WTC11 (cell line): ENCODE measurements at regions not wholly inside any gene's neighbourhood (a gene's known extent, or its start where the extent isn't known, plus 50 kb on each side); places are given as distances from the start of the nearest gene placed in this dataset.

ENCODE experiments used
- ATAC-seq: fragments of 200-7000 bp; cut with Tn5 transposase; 2 replicates; pipeline ENCODE4 v1.10.0; 2021; ENCODE audit warnings: mild to moderate bottlenecking, moderate library complexity
- CTCF ChIA-PET: fragments of 300-600 bp; sonication (Branson Sonifier 250); formaldehyde crosslinking; loops from one replicate; lab custom pipeline; 2021; ENCODE audit warnings: antibody characterized with exemption; lab: Charles Lee
- POLR2A ChIA-PET: fragments of 350-600 bp; sonication (Branson Sonifier 250); formaldehyde crosslinking; loops from one replicate; lab custom pipeline; 2021; ENCODE audit warnings: antibody characterized with exemption; lab: Charles Lee
- DNase-seq: peaks from one replicate; pipeline ENCODE4 v3.0.0; 2021; ENCODE audit warnings: low spot score
- H3K27ac Mint-ChIP-seq: 2 replicates; pipeline ENCODE4 v1.8.0; 2021; ENCODE audit warnings: mixed read lengths
- H3K27me3 Mint-ChIP-seq: 2 replicates; pipeline ENCODE4 v1.8.0; 2021; ENCODE audit warnings: low read depth, mild to moderate bottlenecking, moderate library complexity, mixed read lengths
- H3K36me3 Mint-ChIP-seq: 2 replicates; pipeline ENCODE4 v1.8.0; 2021; ENCODE audit warnings: mixed read lengths
- H3K4me1 Mint-ChIP-seq: 2 replicates; pipeline ENCODE4 v1.8.0; 2022; ENCODE audit warnings: mixed read lengths
- H3K4me3 Mint-ChIP-seq: 2 replicates; pipeline ENCODE4 v1.8.0; 2021; ENCODE audit warnings: mild to moderate bottlenecking, moderate library complexity, mixed read lengths
- H3K9me3 Mint-ChIP-seq: 2 replicates; pipeline ENCODE4 v1.8.0; 2021; ENCODE audit warnings: mixed read lengths
- EMX1 ChIP-seq: fragments of 250-450 bp; sonication (Bioruptor Pico); IDR thresholded peaks from 2 replicates; pipeline ENCODE4 v1.8.0; 2021; ENCODE audit warnings: mild to moderate bottlenecking
- ESRRA ChIP-seq: sonication (generic); formaldehyde crosslinking; IDR thresholded peaks from 2 replicates; pipeline ENCODE4 v1.8.1; 2022; ENCODE audit warnings: mild to moderate bottlenecking, missing genetic modification reagents, borderline replicate concordance
- FOXP1 ChIP-seq: sonication (generic); formaldehyde crosslinking; IDR thresholded peaks from 2 replicates; pipeline ENCODE4 v1.8.0; 2022; ENCODE audit warnings: missing genetic modification reagents, mild to moderate bottlenecking, moderate library complexity, borderline replicate concordance
- GTF2I ChIP-seq: fragments of 250-450 bp; sonication (Bioruptor Pico); conservative IDR thresholded peaks from 2 replicates; pipeline ENCODE4 v1.4.0; 2021; ENCODE audit warnings: mild to moderate bottlenecking
- IRF1 ChIP-seq: sonication (generic); formaldehyde crosslinking; IDR thresholded peaks from 2 replicates; pipeline ENCODE4 v1.8.0; 2023; ENCODE audit warnings: missing genetic modification reagents
- MXD4 ChIP-seq: fragments of 250-450 bp; sonication (Bioruptor Pico); IDR thresholded peaks from 2 replicates; pipeline ENCODE4 v1.8.0; 2021; ENCODE audit warnings: mild to moderate bottlenecking, moderate library complexity, borderline replicate concordance
- NFE2L1 ChIP-seq: sonication (generic); formaldehyde crosslinking; IDR thresholded peaks from 2 replicates; pipeline ENCODE4 v1.8.1; 2023; ENCODE audit warnings: missing genetic modification reagents
- NR1H2 ChIP-seq: sonication (generic); formaldehyde crosslinking; IDR thresholded peaks from 2 replicates; pipeline ENCODE4 v1.9.0; 2021; ENCODE audit warnings: mild to moderate bottlenecking, moderate library complexity, missing genetic modification reagents
- PRRX2 ChIP-seq: fragments of 250-450 bp; sonication (Bioruptor Pico); IDR thresholded peaks from 2 replicates; pipeline ENCODE4 v1.8.0; 2021; ENCODE audit warnings: mild to moderate bottlenecking
- RELA ChIP-seq: sonication (generic); formaldehyde crosslinking; IDR thresholded peaks from 2 replicates; pipeline ENCODE4 v1.8.1; 2022; ENCODE audit warnings: missing genetic modification reagents, mild to moderate bottlenecking, borderline replicate concordance
- TEAD1 ChIP-seq: sonication (generic); formaldehyde crosslinking; IDR thresholded peaks from 2 replicates; pipeline ENCODE4 v1.8.0; 2022; ENCODE audit warnings: mild to moderate bottlenecking, missing genetic modification reagents
- ZMAT4 ChIP-seq: fragments of 250-450 bp; sonication (Bioruptor Pico); IDR thresholded peaks from 2 replicates; pipeline ENCODE4 v1.9.0; 2021; ENCODE audit warnings: mild to moderate bottlenecking
- ZNF121 ChIP-seq: sonication (generic); formaldehyde crosslinking; IDR thresholded peaks from 2 replicates; pipeline ENCODE4 v1.8.0; 2023; ENCODE audit warnings: missing genetic modification reagents
- ZNF138 ChIP-seq: sonication (generic); formaldehyde crosslinking; conservative IDR thresholded peaks from 2 replicates; pipeline ENCODE4 v1.8.1; 2022; ENCODE audit warnings: mild to moderate bottlenecking, moderate library complexity, missing genetic modification reagents
- TF ChIP-seq, protein P1 (sequence below): sonication (generic); formaldehyde crosslinking; IDR thresholded peaks from 2 replicates; pipeline ENCODE4 v1.8.1; 2022; ENCODE audit warnings: mild to moderate bottlenecking, missing genetic modification reagents, moderate library complexity, borderline replicate concordance
- TF ChIP-seq, protein P2 (sequence below): sonication (generic); formaldehyde crosslinking; IDR thresholded peaks from 2 replicates; pipeline ENCODE4 v1.8.1; 2023; ENCODE audit warnings: mild to moderate bottlenecking, missing genetic modification reagents, moderate library complexity
- TF ChIP-seq, protein P3 (sequence below): sonication (generic); formaldehyde crosslinking; conservative IDR thresholded peaks from 2 replicates; pipeline ENCODE4 v1.8.1; 2022; ENCODE audit warnings: mild to moderate bottlenecking, missing genetic modification reagents
- TF ChIP-seq, protein P4 (sequence below): sonication (generic); formaldehyde crosslinking; IDR thresholded peaks from 2 replicates; pipeline ENCODE4 v1.8.0; 2022; ENCODE audit warnings: mild to moderate bottlenecking, missing genetic modification reagents
- TF ChIP-seq, protein P5 (sequence below): sonication (generic); formaldehyde crosslinking; IDR thresholded peaks from 2 replicates; pipeline ENCODE4 v1.8.1; 2022; ENCODE audit warnings: missing genetic modification reagents, borderline replicate concordance

DNA sequence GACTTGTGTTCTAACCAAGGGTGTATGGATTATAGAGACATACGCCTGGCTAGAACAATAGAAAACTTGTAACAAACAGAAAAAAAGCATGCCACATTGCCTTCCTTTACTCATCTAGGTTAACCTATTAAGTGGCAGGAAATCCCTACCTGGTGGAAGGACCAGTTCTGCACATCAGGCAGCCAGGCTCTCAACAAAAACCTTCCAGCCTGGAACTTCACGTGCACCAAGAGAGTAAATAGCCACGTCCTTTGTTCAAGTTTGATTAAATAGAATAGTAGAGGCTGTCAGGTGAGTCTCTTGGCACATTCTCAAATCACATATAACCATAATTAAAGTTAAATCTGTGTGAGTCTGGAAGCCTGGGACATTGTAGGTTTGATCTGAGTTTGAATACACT is 85.0 kb upstream of the DPH6 start:
- H3K4me1 Mint-ChIP-seq, result peaks cover 25% of the 10 kb centered on the region
- peak overlapping the region; percentile 3; the same call in 1 of the 2 replicates for H3K27ac Mint-ChIP-seq
- ATAC-seq (no peak; the same call in 1 of the 2 replicates), DNase-seq (no peak)
- H3K4me3 Mint-ChIP-seq, result no peak overlapping the region
- H3K36me3 Mint-ChIP-seq, result no peaks in the 10 kb centered on the region
- POLR2A ChIA-PET, result no interaction called here
- TF ChIP-seq RELA (no peak), ZNF138 (CRISPR knock-in tag) (no peak), TEAD1 (CRISPR knock-in tag) (no peak), FOXP1 (CRISPR knock-in tag) (no peak), GTF2I (CRISPR knock-in tag) (no peak), MXD4 (CRISPR knock-in tag) (no peak), ESRRA (no peak), PRRX2 (no peak), NFE2L1 (CRISPR knock-in tag) (no peak), ZNF121 (no peak), IRF1 (CRISPR knock-in tag) (no peak), EMX1 (CRISPR knock-in tag) (no peak)
- TF ChIP-seq, protein P1, sequence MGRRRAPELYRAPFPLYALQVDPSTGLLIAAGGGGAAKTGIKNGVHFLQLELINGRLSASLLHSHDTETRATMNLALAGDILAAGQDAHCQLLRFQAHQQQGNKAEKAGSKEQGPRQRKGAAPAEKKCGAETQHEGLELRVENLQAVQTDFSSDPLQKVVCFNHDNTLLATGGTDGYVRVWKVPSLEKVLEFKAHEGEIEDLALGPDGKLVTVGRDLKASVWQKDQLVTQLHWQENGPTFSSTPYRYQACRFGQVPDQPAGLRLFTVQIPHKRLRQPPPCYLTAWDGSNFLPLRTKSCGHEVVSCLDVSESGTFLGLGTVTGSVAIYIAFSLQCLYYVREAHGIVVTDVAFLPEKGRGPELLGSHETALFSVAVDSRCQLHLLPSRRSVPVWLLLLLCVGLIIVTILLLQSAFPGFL (CRISPR knock-in tag), result no peak
- TF ChIP-seq, protein P2, sequence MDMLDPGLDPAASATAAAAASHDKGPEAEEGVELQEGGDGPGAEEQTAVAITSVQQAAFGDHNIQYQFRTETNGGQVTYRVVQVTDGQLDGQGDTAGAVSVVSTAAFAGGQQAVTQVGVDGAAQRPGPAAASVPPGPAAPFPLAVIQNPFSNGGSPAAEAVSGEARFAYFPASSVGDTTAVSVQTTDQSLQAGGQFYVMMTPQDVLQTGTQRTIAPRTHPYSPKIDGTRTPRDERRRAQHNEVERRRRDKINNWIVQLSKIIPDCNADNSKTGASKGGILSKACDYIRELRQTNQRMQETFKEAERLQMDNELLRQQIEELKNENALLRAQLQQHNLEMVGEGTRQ (CRISPR knock-in tag), result no peak
- TF ChIP-seq, protein P3, sequence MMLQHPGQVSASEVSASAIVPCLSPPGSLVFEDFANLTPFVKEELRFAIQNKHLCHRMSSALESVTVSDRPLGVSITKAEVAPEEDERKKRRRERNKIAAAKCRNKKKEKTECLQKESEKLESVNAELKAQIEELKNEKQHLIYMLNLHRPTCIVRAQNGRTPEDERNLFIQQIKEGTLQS (CRISPR knock-in tag), result no peak
- TF ChIP-seq, protein P4, sequence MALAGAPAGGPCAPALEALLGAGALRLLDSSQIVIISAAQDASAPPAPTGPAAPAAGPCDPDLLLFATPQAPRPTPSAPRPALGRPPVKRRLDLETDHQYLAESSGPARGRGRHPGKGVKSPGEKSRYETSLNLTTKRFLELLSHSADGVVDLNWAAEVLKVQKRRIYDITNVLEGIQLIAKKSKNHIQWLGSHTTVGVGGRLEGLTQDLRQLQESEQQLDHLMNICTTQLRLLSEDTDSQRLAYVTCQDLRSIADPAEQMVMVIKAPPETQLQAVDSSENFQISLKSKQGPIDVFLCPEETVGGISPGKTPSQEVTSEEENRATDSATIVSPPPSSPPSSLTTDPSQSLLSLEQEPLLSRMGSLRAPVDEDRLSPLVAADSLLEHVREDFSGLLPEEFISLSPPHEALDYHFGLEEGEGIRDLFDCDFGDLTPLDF (CRISPR knock-in tag), result no peak
- TF ChIP-seq, all 79 proteins: peak for 0
- no peaks in the 10 kb centered on the region for H3K27me3 Mint-ChIP-seq
- CTCF ChIA-PET, result no interaction called here
- H3K9me3 Mint-ChIP-seq, result no peaks in the 10 kb centered on the region

DNA sequence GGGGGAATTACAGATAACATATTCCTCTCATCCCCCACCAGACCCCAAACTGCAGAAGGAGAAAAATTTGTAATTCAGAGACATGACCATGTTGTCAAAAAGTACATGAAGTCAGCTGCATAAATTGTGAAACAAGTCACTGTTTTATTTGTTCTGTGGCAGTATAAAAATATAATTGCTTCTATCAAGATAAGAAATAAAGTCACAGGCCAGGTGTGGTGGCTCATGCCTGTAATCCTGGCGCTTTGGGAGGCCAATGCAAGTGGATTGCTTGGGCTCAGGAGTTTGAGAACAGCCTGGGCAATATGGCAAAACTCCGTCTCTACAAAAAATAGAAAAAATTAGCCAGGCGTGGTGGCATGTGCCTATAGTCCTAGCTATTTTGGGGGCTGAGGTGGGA is 87.7 kb upstream of the DPH6 start:
- H3K4me1 Mint-ChIP-seq, result peaks cover 17% of the 10 kb centered on the region
- no peaks in the 10 kb centered on the region; the same call in 1 of the 2 replicates for H3K27me3 Mint-ChIP-seq
- TF ChIP-seq, protein P5, sequence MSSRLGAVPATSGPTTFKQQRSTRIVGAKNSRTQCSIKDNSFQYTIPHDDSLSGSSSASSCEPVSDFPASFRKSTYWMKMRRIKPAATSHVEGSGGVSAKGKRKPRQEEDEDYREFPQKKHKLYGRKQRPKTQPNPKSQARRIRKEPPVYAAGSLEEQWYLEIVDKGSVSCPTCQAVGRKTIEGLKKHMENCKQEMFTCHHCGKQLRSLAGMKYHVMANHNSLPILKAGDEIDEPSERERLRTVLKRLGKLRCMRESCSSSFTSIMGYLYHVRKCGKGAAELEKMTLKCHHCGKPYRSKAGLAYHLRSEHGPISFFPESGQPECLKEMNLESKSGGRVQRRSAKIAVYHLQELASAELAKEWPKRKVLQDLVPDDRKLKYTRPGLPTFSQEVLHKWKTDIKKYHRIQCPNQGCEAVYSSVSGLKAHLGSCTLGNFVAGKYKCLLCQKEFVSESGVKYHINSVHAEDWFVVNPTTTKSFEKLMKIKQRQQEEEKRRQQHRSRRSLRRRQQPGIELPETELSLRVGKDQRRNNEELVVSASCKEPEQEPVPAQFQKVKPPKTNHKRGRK (CRISPR knock-in tag), result no peak
- TF ChIP-seq NR1H2 (CRISPR knock-in tag), result no peak
- no peaks in the 10 kb centered on the region for H3K9me3 Mint-ChIP-seq
- CTCF ChIA-PET, result no interaction called here
- DNase-seq (no peak), ATAC-seq (no peak)
- H3K36me3 Mint-ChIP-seq, result no peaks in the 10 kb centered on the region
- H3K4me3 Mint-ChIP-seq, result no peak overlapping the region
- no peak overlapping the region for H3K27ac Mint-ChIP-seq
- POLR2A ChIA-PET, result no interaction called here

- POLR2A ChIA-PET, result no interaction called here
Observed at GRCh38 chr15:35646790-35647189, 100.8 kb upstream of the DPH6 start.

More at GRCh38 chr15:35646790-35647189, 100.8 kb upstream of the DPH6 start:
- H3K9me3 Mint-ChIP-seq, result peaks cover 14% of the 10 kb centered on the region
- no peak overlapping the region for H3K4me3 Mint-ChIP-seq
- no peak overlapping the region for H3K27ac Mint-ChIP-seq
- no peak for TF ChIP-seq ZMAT4 (CRISPR knock-in tag)
- peaks cover 2% of the 10 kb centered on the region for H3K4me1 Mint-ChIP-seq
- ATAC-seq (no peak), DNase-seq (no peak)
- CTCF ChIA-PET, result no interaction called here
- H3K36me3 Mint-ChIP-seq, result no peaks in the 10 kb centered on the region
- H3K27me3 Mint-ChIP-seq, result no peaks in the 10 kb centered on the region
